ENCODE measurements at regions not wholly inside any gene's neighbourhood (a gene's known extent, or its start where the extent isn't known, plus 50 kb on each side); places are given as distances from the start of the nearest gene placed in this dataset.

DNA sequence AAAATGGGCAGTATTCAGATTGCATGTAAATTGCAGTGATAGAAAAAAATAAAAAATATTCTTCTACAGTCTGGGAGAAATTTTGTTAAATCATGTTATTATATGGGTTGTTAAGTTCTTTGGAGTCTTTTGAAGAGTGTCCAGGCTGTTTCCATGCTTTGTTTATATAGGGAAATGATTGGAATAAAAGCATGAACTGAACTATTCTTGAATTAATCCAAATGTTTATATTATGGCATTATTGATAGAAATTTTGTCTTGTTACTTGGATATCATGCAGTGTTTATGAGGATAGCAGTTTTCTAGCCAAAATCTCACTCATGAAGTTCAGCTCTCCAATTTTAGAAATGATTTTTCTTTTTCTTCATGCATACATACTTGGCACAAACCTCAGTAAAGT, 108.2 kb upstream of the NAV3 start:
- no peak for DNase-seq

DNA sequence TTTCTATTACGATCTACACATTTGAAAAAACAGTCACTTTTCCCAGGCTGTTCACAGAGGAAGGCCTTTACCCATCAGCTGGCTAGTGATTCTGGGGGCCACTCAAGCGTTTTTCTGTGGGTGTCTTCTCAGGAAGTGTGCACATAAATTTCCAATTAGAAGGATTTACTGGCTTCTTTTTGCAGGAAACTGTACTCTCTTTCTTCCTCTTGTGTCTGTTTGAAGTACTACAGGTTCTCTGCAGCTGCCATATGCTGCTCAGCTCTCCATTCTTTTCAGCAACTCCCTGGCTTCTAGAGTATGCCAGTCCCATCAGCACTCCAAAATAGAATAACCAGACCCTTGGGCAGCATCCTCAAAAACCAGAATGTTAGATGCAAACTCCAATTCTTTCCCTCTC, 110.4 kb upstream of the NAV3 start:
- DNase-seq = no peak

DNA sequence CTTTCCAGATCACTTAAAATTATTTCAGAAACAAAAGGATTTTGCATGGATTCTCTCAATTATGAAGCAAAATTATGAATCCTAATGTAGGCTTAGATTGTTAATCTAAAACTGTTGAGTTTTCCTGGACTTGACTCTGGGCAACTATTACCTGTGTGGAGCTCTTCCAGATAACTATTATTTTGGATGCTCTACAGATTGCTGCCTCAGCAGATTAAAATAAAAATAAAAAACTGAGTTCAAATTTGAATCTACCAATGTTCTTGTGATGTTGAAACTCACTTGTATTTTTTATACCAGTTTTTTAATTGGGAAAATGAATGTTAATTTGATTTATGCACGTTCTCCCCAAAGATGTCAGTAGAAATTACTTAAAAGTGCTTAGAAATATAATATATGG, 120.5 kb upstream of the NAV3 start:
- DNase-seq = no peak

DNA sequence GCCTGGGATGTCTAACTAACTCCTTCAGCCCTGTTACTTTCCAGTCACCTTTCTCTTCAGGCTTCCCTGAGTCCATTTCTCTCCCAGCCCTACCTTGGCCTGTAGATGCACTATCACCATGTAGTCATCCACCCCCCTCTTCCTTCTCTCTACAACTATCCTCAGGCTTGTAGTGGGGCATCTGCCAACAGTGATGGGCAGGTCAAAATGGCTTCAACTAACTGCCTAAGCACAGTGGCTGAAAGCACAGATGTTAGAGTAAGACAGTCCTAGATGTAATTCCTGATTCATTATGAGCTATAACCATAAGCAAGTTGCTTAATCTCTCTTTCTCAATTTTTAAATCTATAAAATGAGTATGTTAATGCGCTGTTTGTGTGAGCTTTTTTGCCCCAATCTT, 133.6 kb upstream of the NAV3 start:
- DNase-seq = no peak

DNA sequence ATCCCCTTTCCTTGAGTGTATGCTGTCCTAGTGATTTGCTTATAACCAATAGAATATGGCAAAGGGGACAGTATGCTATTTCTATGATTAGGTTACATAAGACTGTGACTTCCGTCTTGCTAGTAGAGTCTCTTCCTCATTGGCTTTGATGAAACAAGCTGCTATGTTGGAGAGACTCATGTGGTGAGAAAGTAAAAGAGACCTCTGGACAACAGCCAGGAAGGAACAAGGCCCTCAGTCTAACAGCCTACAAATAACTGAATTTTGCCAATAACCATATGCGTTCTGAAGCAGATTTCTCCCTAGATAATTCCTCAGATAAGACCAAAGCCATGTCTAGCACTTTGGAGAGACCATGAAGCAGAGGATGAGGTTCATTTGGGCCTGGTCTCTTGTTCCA, 134.5 kb upstream of the NAV3 start:
- no peak for DNase-seq

DNA sequence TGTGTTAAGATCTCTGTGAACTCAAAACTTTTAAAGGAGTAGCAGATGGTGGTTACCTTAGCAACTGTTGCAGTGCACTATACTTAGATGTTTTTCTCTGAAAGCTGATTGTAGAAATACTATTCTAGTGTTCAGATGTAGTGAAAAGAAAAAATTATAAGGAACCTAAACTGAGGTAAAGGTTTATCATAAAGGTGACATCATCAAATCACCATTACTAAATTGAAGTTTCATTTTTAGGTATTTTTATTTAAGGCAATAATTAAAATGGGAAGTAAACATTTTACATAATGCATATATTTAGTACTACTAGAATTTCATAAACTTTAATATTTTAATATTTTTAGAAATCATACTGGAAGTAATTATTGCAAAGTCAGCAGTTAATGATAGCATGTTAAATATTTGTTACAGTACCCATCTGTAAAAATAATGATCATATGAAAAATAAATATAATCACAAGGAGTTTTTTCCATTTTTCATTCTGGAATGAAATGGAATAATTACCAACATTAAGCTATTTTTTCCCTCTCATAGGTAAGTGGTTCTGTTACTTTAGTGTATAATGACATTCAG, 141.1 kb upstream of the NAV3 start:
- no peak for DNase-seq

DNA sequence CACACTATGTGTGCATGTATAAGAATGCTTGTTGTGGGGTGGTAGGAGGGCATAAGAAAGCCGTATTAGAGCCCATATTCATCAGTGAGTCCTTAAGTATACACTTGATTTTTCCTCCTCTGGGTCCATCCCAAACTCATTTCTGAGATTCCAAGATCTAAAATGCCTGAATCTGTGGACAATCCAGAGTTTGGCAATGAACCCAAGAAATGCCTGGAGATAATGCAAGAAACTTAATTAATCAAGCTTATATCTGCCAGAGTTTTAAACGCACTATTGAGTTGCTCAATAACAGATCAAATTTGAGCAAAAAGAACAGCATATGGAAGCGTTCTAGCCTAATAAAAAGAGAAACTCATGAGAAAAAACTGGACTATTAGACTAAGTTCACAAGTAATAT, 143.4 kb upstream of the NAV3 start:
- no peak for DNase-seq

DNA sequence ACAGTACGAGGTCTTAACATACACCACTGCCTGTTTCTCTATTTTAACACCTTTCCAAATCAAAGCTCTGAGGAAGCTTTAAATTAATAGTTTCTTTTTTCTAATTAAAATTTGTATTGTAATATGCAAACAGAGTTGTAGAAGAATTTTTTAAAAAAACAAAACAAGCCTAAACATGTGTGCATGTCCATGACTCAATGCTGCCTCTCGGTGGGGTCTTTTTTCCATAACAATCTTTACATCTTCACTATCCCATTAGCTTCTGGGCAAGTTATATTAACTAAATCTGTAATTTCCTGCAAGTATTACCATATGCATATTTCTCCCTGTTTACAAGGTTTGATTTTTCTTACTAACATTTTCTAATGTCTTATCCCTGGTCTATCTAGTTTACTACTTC, 143.9 kb upstream of the NAV3 start:
- peak; percentile 7 for DNase-seq

DNA sequence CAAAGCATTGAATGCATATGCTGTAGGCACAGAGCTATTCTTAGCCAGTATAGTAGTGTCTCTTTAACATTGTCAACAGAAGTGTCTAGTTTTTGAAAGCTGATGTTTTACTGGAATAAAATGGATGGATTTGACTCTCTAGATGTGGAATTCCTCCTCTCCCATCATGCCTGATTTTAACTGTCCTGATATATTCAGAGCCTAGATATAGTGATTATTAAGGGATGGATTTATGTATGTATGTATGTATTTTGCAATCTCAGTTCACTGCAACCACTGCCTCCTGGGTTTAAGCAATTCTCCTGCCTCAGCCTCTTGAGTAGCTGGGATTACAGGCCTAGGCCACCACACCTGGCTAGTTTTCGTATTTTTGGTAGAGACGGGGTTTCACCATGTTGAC, 144.8 kb upstream of the NAV3 start:
- no peak for DNase-seq

DNA sequence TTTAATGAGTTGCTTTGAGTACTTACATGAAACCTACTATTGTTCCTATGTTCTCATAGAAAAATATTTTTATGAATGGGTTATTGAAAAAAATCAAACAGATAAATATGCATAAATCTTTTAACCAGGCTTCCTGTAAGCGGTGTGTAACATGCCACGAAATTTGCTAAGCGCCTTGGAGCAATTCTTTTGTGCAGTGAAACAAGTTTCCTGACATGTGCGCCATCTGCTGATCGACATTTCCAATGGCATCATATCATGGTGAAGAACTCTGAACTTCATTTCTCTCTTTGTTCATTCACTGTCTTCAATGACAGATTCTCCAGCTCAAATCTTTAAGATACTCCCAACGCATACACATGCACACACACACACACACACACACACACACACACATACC, 145.6 kb upstream of the NAV3 start:
- peak; percentile 79 for DNase-seq

DNA sequence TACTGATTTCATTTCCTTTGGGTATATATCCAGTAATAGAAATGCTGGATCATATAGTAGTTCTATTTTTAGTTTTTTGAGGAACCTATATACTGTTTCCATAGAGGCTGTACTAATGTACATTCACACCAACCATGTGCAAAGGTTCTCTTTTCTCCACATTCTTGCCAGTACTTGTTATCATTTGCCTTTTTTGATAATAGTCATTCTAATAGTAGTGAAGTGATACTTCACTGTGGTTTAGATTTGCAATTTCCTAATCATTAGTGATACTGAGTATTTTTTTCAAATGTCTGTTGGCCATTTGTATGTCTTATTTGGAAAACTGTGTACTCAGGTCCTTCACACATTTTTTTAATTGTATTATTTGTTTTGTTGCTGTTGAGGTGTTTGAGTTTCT, 148.2 kb upstream of the NAV3 start:
- no peak for DNase-seq

DNA sequence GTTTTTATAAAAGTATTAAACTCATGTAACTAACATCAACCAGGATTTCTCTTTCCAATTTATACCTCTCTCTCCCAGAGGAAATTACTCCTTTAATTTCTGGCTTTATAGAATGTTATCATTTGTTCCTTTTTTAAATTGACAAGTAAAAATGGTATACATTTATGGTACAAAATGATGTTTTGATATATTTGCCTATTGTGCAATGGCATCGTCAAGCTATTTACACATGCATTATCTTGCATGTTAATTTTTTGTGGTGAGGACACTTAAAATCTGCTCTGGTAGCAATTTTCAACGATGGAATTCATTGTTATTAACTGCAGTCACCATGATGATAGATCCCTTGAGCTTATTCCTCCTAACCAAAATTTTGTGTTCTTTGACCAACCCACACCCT, 149.0 kb upstream of the NAV3 start:
- DNase-seq = no peak

DNA sequence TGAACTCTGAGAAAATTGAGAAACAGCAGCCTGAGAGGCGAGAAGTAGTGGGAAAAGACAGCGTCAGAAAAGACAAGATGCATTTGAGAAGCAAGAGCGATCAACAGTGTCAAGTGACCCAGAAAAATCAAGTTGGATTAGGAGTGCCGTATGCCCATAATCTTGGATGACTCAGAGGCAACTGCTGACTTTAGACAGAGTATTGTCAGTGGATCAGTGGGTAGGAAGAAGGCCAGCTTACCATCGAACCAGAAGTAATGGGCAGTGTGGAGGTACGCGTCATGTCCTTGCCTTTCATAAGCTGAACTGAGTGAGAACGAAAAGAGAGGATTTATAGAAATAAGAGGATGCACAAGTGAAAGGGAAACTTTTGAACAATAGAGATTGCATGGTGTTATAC, 151.0 kb upstream of the NAV3 start:
- DNase-seq = no peak

DNA sequence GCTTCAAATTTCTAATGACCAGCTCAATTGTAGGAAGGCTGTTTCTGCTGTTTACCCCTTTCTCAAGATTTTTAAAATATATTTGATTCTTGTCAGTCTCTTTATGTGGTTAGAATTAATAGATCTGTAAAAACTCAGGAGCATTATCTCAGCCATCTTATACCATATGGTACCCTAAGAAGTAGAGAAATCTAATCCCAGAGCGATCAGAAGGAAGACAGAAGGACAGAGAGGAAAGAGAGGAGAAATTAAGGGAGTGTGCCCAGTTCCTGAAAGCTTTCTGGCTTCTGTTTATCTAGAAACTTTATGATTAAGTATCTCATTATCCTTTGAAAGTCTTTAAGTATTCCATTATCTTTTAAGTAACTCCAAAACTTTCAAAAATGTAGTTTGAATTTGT, 152.1 kb upstream of the NAV3 start:
- no peak for DNase-seq

DNA sequence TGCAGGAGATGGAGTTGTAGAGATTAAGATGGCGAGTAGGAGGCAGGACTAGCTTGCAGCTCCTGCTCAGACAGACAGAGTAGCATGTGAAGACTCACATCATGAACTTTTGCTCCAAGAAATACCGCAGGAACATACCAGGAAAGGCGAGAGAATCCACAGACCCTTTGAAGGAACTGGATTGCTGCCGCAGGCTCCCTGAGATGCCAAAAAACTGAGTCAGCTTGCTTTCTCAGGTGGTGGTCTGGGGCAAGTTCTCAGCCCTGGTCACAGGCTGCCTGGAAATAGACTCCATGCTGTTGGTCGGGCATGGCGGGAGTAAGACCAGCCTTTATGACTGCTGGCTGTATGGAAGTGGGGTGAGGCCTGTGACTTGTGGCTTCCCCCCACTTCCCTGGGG, 163.6 kb upstream of the NAV3 start:
- DNase-seq = no peak

DNA sequence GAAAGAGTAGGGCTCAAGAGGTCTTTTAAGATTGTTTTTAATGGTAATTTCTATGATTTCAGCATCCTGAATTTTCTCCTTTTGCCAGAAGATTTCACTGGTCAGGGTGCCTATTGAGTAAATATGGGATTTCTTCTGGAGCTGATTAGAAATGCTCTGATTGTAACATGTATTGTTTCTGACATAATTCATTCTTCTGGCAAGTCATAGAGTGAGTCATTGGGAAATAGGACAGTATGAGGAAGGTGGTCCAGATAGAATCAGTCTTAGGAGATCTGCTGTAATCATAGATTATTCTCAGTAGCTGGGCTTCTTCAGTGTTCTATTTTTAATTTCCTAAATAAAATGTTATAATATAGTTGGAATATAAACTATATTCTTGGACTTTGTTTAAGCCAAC, 182.0 kb upstream of the NAV3 start:
- no peak for DNase-seq

DNA sequence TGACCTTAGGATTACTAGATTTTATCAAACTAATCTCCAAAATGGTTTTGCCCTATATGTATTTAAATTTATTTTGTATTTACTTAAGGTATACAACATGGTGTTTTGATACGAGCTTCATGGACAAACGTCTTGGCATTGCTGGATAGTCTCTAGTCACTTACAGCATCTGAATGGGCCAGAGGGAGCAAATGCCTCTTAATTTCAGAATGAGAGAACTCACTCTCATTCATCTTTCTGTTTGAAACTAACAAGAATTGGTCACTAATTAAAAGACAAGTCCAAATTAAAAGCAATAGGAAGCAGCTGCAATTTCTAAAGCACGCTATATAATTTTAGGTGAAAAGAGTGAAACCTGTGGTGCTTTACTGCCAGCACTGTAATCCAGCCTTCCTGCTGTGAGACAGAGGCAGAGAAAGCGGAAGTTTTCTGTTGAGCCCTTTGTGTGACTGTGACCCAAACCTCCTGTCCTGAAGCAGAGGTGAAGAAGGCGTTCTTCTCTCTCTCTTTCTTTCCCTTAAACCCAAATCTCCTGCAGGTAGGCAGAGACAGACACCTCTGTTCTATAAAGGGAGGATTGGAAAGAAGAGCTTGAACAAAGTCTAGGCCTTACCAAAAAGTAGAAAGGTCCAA, 184.6 kb upstream of the NAV3 start:
- DNase-seq = no peak

DNA sequence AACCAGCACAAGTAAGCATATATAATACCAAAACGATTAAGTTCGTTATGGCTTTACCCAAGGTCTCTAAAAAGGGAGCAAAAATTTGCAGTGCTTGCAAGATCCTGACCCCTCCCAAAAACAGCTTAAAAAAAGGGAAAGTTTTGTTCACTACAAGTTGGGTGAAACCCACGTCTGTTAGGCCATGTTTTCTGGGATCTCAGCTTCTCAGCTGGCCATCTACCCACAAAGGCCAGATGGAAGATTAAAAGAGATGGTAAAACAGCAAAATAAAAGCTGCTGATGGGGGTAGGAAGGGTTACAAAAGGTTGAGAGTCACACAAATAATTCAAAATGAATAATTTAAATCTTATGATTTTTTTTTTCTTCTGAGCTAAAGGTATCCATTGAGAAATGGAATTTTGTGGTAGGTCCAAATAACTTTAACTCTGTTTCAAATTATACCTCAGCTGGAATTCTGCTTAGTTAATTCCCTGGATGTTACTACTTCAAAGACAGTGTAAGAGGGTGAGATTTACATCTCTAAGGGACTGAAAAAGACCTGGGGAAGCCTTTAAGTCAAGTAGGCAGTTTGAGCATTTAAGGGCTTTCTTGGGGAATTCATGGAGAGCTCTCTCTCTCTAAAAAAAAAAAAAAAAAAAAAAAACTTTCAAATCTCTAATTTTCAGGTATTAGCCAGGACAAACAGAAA, 185.6 kb upstream of the NAV3 start:
- DNase-seq = no peak

DNA sequence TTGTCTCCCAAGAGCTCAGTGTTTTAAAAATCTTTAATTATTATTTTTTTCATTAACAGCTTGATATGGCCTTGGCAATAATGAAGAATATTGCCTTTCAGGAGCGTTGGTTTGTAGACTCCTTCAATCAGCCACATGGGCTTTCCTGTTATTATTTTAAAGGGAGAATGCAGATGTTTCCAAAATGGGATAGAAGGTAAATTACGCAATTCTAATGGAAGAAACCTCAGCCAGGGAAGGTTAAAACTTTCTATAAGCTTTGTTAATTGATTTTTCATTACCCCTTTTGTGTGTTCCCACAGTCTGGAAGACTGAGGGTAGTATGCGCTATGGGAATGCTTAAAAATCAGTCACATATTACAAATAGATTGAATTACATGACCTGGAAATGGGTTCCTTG, 188.4 kb upstream of the NAV3 start:
- no peak for DNase-seq

DNA sequence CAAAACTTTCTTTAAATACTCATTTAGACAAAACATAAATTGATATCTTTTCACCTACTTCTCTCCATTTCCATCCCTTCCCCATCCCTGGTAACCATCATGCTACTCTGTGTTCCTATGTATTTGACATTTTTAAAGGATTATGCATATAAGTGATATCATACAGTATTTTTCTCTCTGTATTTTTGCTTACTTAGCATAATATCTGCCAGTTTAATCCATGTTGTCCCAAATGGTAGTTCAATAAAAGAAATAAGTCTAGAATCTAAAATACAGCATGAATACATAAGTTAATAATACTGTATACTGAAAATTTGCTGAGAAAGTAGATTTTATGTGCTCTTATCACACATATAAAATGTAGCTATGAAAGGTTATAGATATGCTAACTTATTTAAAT, 190.3 kb upstream of the NAV3 start:
- DNase-seq = no peak

DNA sequence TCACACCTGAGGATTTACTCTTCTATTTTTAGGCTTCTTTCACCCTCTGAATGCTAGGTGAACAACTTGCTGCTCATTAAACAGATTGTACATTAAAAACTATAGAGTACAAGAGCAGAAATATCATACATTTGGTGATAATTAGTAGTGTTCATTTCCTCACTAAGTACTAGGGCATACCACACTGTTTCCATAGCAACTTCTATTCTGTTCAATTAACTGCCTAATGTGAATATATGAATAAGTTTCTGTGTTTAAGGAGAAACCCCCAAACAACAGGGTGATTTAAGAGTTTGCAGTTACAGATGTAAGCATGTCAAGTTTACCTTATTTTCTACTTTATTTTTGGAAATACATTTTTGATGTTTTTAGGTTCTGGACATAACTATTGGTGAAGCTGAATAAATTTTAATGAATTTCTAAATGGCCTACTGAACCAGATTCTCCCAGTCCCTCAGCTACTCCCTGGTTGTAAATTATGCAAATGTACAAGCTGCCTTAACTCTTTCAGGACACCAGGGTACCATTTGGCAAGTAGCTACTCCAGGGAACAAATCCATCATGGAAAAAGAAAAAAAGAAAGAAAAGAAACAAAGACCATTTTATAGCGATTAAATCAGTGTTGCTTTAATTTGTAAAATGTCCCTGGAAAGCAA, 199.8 kb upstream of the NAV3 start:
- no peak for DNase-seq

DNA sequence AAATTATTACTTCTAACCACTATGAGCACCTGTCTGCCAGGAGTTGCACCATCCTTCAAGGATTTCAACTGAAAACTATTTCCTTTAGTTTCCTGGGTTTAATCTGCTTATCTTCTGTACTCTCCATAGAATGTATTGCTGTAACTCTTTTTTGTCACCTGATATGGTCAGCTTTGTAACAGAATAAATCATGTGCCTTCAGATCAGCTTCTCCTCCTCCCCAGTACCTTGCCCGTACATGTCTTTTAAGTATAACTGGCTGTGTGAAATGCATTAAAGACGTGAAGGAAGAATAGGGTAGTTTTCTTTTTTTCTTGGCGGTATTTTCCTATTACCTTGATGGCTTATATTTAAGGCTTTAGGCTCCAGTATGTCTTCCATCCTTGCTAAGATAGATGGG, 200.3 kb upstream of the NAV3 start:
- no peak for DNase-seq

DNA sequence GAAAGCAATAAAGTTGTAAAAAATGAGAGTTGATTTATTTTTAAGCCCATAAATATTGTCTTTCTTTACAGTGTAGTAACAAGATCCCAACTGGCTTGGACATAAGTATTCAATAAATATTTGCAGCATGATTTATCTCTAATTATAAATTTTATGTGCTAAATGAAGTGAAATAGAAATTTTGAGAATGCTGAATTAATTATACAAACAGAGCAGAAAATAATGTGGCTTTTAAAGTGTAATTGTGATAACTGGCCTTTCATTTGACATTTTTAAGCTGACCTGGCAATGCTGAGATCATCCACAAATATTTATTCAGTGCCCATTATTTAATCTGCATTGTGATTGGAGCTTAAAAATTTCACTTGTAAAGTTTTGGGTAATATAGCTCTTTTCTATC, 201.6 kb upstream of the NAV3 start:
- no peak for DNase-seq

DNA sequence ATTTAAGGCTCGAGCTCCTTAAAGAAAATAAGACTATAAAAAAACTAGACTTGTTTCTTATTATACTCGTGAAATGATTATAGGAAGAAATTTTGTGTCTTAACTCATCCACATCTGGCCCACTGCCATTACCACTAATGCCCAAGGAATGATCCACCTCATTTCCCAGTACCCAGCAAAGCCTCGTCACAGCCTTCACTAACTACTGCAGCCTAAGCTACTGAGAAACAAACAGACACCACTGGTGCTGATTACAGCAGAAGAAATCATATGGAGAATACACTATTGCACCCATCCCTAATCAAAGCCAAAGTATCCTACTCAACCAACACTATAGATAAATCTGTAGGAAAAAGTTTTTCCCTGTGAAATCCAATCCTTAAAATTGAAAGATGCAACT, 205.3 kb upstream of the NAV3 start:
- no peak for DNase-seq

Data from COR-L47 (cell line).